HUES64 (cell line): ENCODE measurements at regions not wholly inside any gene's neighbourhood (a gene's known extent, or its start where the extent isn't known, plus 50 kb on each side); places are given as distances from the start of the nearest gene placed in this dataset.

Source experiments
- H3K27ac ChIP-seq: 2 replicates; pipeline ENCODE4 v1.7.0; 2013; ENCODE audit warnings: low read depth, low read length, inconsistent platforms
- H3K27me3 ChIP-seq: 2 replicates; pipeline ENCODE4 v1.6.1; 2013; ENCODE audit warnings: mild to moderate bottlenecking, low read length; ENCODE audit not compliant: insufficient read depth
- H3K36me3 ChIP-seq: 2 replicates; pipeline ENCODE4 v1.6.1; 2013; ENCODE audit warnings: mild to moderate bottlenecking, low read length; ENCODE audit not compliant: insufficient read depth
- H3K4me1 ChIP-seq: 2 replicates; pipeline ENCODE4 v1.6.1; 2013; ENCODE audit warnings: mild to moderate bottlenecking, low read length, moderate library complexity; ENCODE audit not compliant: insufficient read depth
- H3K4me3 ChIP-seq: 2 replicates; pipeline ENCODE4 v1.5.1; 2013; ENCODE audit warnings: mild to moderate bottlenecking, low read length, moderate library complexity
- H3K9ac ChIP-seq: 2 replicates; pipeline ENCODE4 v1.6.1; 2013; ENCODE audit warnings: mild to moderate bottlenecking, low read depth, low read length
- H3K9me3 ChIP-seq: 2 replicates; pipeline ENCODE4 v1.6.1; 2013; ENCODE audit warnings: low read depth, low read length; ENCODE audit not compliant: insufficient read depth
- WGBS: fragments of 150-250, 120-280 bp; methylation state at CpG from one replicate; pipeline ENCODE4 v1.1.7; 2013; ENCODE audit warnings: missing lambda C conversion rate; 5-methylcytosine and 5-hydroxymethylcytosine counted together

DNA sequence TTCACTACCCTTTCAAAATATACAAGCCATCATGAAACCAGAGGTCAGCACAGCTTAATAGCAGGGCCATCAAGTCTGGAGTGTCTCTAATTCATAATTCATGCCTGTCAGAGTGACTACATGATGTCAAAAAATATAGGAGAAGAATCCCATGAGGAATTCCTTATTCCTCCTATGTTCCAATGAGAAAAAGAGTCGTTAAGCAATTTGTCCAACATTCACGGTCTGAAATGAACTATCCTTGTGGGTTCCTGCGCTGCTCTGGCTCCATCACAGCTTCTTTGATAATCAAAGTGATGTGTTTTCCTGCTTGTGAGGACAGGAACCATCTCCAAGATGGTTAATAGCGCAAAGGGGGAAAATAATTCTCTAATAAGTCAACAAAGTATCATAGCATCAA is 560.4 kb upstream of the KLHL29 start:
- no peak overlapping the region for H3K9ac ChIP-seq
- H3K4me3 ChIP-seq, result no peak overlapping the region
- no peaks in the 10 kb centered on the region for H3K27me3 ChIP-seq
- H3K4me1 ChIP-seq, result no peaks in the 10 kb centered on the region
- WGBS, result 94% methylated on average over 4 of the region's 4 CpGs
- H3K27ac ChIP-seq, result no peak overlapping the region
- no peaks in the 10 kb centered on the region for H3K9me3 ChIP-seq
- no peaks in the 10 kb centered on the region for H3K36me3 ChIP-seq

DNA sequence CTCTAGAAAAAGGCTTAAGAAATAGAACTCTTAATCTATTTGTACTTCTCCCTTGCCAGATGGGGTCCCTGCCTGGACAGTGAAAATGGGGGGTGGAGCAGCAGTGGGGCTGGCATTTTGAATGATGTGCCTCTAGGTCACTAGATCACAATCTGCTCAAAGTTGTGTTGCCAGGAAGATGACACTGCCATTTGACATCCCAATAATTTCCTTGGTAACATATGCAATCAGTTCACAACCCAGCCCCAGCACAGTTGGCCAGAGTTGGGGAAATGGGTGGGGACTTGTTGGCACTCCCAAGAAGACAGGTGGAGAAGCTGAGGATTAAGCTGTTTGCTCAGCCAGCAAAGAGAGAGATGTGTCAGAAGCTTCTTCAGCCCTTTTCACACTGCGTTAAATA is 558.3 kb upstream of the KLHL29 start:
- Histone ChIP-seq H3K9me3 (no peaks in the 10 kb centered on the region), H3K36me3 (no peaks in the 10 kb centered on the region), H3K4me1 (no peaks in the 10 kb centered on the region), H3K4me3 (no peak overlapping the region), H3K27ac (no peak overlapping the region), H3K27me3 (no peaks in the 10 kb centered on the region), H3K9ac (no peak overlapping the region)
- WGBS, result no CpG with 5 or more reads among the region's 1 CpG

- 94% methylated on average over 5 of the region's 5 CpGs for WGBS
- no peaks in the 10 kb centered on the region for H3K27me3 ChIP-seq
- no peak overlapping the region for H3K4me3 ChIP-seq
- no peaks in the 10 kb centered on the region for H3K4me1 ChIP-seq
- no peaks in the 10 kb centered on the region for H3K36me3 ChIP-seq
- H3K9ac ChIP-seq, result no peak overlapping the region
- no peaks in the 10 kb centered on the region for H3K9me3 ChIP-seq
- no peak overlapping the region for H3K27ac ChIP-seq
Measured at GRCh38 chr2:22829791-22830190, 555.2 kb upstream of the KLHL29 start.

- no peaks in the 10 kb centered on the region for H3K9me3 ChIP-seq
- no peaks in the 10 kb centered on the region for H3K36me3 ChIP-seq
- H3K27me3 ChIP-seq, result no peaks in the 10 kb centered on the region
- 95% methylated on average over 2 of the region's 2 CpGs for WGBS
- H3K27ac ChIP-seq, result no peak overlapping the region
- H3K4me3 ChIP-seq, result no peak overlapping the region
- H3K4me1 ChIP-seq, result no peaks in the 10 kb centered on the region
- H3K9ac ChIP-seq, result no peak overlapping the region
Measured at GRCh38 chr2:22832196-22832595, 552.8 kb upstream of the KLHL29 start.

- no peak overlapping the region for H3K9ac ChIP-seq
- no peak overlapping the region for H3K27ac ChIP-seq
- no peaks in the 10 kb centered on the region for H3K9me3 ChIP-seq
Measured at GRCh38 chr2:22838461-22838860, 546.5 kb upstream of the KLHL29 start.

DNA sequence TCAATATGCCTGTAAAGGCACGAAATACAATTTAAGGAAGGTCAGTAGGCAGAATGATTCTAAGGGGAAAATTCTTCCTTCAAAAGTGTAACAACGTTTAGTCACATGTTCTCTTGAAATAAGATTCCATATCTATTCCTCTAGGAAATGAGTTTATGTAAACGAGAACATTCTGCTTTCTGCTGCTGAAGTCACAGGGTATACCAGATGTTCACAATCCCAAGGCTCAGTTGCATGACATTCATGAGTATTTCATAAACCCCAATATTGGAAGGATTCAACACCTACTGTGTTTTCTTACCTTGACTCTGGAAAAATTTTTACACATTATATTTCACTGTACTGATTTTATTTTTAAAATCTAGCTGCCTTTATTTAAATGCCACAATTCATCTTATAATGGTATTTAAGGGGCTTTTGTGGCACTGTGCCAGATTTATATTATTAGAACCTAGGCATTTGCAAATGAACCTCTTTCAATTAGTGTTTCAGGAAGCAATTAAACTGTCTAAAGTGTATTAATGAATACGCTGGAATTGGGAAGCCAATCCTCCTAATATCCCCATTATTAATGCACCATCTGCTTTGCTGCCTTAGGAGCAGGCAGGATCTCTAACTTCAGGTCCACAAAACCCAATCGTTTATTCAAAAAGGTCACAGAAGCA is 542.6 kb upstream of the KLHL29 start:
- 93% methylated on average over 4 of the region's 5 CpGs for WGBS
- Histone ChIP-seq H3K4me3 (no peak overlapping the region), H3K9me3 (no peaks in the 10 kb centered on the region), H3K4me1 (no peaks in the 10 kb centered on the region), H3K9ac (no peak overlapping the region), H3K27me3 (no peaks in the 10 kb centered on the region), H3K27ac (no peak overlapping the region), H3K36me3 (no peaks in the 10 kb centered on the region)

More at GRCh38 chr2:22838461-22838860, 546.5 kb upstream of the KLHL29 start:
- H3K4me3 ChIP-seq, result no peak overlapping the region
- H3K4me1 ChIP-seq, result no peaks in the 10 kb centered on the region
- no peaks in the 10 kb centered on the region for H3K36me3 ChIP-seq
- no peaks in the 10 kb centered on the region for H3K27me3 ChIP-seq

- 94% methylated on average over 1 of the region's 1 CpG for WGBS
- Histone ChIP-seq H3K9ac (no peak overlapping the region), H3K27ac (no peak overlapping the region), H3K27me3 (no peaks in the 10 kb centered on the region), H3K4me1 (no peaks in the 10 kb centered on the region), H3K4me3 (no peak overlapping the region), H3K36me3 (no peaks in the 10 kb centered on the region), H3K9me3 (no peaks in the 10 kb centered on the region)
Measured at GRCh38 chr2:22843919-22844537, 541.0 kb upstream of the KLHL29 start.

GRCh38 chr2:22850310-22850709 is 534.7 kb upstream of the KLHL29 start:
- 96% methylated on average over 7 of the region's 7 CpGs for WGBS
- Histone ChIP-seq H3K36me3 (no peaks in the 10 kb centered on the region), H3K27me3 (no peaks in the 10 kb centered on the region), H3K9ac (no peak overlapping the region), H3K9me3 (no peaks in the 10 kb centered on the region), H3K4me1 (no peaks in the 10 kb centered on the region), H3K4me3 (no peak overlapping the region), H3K27ac (no peak overlapping the region)

DNA sequence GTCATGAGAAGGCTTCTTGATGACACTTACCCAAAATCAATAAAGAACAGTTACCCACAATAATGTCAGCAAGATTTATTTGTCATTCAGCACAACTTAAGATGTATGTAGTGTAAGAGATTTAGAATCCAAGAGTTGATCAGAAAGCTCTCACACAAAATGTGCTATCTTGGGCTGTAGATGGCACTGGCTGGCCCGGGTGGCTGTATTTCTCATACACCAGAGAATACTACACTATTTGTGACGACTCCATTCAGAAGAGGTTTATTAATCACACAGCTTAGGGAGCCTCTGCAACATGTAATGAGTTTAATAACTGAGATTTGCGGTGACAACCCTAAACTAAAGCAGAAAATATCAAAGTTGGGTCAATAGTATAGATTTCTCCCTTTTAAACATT is 530.4 kb upstream of the KLHL29 start:
- WGBS, result 100% methylated on average over 3 of the region's 3 CpGs
- Histone ChIP-seq H3K4me1 (no peaks in the 10 kb centered on the region), H3K36me3 (no peaks in the 10 kb centered on the region), H3K9me3 (no peaks in the 10 kb centered on the region; the same call in 1 of the 2 replicates), H3K27ac (no peak overlapping the region), H3K9ac (no peak overlapping the region), H3K4me3 (no peak overlapping the region), H3K27me3 (no peaks in the 10 kb centered on the region)

DNA sequence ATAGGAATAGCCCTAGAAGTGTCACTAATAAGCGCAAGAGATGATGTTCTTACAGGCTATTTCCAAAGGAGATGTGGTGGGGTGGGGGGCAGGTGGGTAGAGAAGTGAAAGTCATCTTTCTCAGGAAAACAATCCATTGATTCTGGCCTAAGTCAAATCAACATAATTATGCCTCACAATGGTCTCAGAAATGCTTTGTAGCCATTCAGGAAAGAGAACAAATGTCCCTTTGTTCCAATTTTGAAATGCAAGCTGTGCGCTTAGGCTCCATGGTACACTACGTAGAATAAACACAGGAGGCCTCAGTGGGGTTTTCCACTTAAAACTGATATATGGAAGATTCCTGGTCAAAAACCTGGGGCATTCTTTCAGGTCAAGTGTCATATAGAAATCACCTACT is 529.9 kb upstream of the KLHL29 start:
- H3K4me3 ChIP-seq, result no peak overlapping the region
- WGBS, result 96% methylated on average over 3 of the region's 3 CpGs
- H3K9ac ChIP-seq, result no peak overlapping the region
- no peaks in the 10 kb centered on the region for H3K27me3 ChIP-seq
- no peaks in the 10 kb centered on the region for H3K4me1 ChIP-seq
- H3K9me3 ChIP-seq, result peaks cover 1% of the 10 kb centered on the region; the same call in 1 of the 2 replicates
- no peaks in the 10 kb centered on the region for H3K36me3 ChIP-seq
- no peak overlapping the region for H3K27ac ChIP-seq

GRCh38 chr2:22855761-22856184 is 529.2 kb upstream of the KLHL29 start:
- H3K9ac ChIP-seq, result no peak overlapping the region
- H3K36me3 ChIP-seq, result no peaks in the 10 kb centered on the region
- H3K27me3 ChIP-seq, result no peaks in the 10 kb centered on the region
- no peaks in the 10 kb centered on the region for H3K4me1 ChIP-seq
- H3K4me3 ChIP-seq, result no peak overlapping the region
- H3K9me3 ChIP-seq, result peaks cover 6% of the 10 kb centered on the region
- H3K27ac ChIP-seq, result no peak overlapping the region
- WGBS, result 93% methylated on average over 9 of the region's 9 CpGs

DNA sequence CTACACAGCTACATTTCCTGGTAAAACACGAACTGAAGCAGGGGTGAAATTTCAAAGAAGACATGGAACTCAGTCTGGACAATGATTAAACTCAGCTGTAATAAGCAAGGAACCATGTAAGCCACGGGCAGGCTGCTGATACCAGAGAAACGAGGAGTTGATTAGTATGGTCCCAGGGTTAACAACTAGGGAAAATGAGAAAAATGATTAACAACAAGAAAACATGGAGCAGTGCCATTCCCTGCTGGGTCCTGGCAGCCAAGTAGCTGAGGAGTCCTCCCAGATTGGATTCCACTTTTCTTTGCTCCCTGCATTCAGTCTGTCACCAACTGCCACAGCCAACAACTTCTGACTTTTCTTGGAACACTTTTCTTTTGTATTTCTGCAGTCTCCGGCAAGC is 517.0 kb upstream of the KLHL29 start:
- no peaks in the 10 kb centered on the region for H3K27me3 ChIP-seq
- no peaks in the 10 kb centered on the region for H3K9me3 ChIP-seq
- no peak overlapping the region for H3K27ac ChIP-seq
- no peak overlapping the region for H3K4me3 ChIP-seq
- 89% methylated on average over 4 of the region's 4 CpGs for WGBS
- H3K36me3 ChIP-seq, result no peaks in the 10 kb centered on the region
- H3K4me1 ChIP-seq, result no peaks in the 10 kb centered on the region
- no peak overlapping the region for H3K9ac ChIP-seq
